ENCODE measurements at regions not wholly inside any gene's neighbourhood (a gene's known extent, or its start where the extent isn't known, plus 50 kb on each side); places are given as distances from the start of the nearest gene placed in this dataset.

- TF ChIP-seq CTCF (IDR thresholded peaks at IDR 0.05; ENCODE audit: low read depth, low read length, poor library complexity, severe bottlenecking), result no peak
- TF ChIP-seq EZH2phosphoT487 (IDR thresholded peaks at IDR 0.05; ENCODE audit: borderline replicate concordance, low read length), result no peak
These were observed 122.8 kb downstream of the C6orf118 start for GRCh38 chr6:165186441-165187205.
